ENCODE measurements at regions not wholly inside any gene's neighbourhood (a gene's known extent, or its start where the extent isn't known, plus 50 kb on each side); places are given as distances from the start of the nearest gene placed in this dataset.

DNA sequence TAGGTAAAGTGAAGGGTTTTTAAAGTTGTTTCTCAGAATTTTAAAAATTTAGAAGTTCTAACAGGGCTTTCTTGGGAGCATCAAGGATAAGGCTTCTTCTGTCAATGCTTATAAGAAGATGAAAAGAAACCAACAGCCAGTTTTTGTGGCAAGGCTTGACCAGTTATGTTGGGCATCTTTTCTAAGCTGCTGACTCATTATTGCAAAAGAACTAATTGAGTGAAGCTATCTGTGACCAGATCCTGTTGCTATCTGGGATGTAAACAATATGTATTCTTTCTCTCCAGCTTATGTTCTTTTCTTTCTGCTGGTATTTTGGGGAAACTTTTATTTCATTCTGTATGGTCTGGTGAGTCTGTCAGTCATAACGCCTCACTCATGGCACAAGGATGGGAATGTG lies 643.8 kb downstream of the HDGFL1 start (continued):
- TF ChIP-seq, protein P1, sequence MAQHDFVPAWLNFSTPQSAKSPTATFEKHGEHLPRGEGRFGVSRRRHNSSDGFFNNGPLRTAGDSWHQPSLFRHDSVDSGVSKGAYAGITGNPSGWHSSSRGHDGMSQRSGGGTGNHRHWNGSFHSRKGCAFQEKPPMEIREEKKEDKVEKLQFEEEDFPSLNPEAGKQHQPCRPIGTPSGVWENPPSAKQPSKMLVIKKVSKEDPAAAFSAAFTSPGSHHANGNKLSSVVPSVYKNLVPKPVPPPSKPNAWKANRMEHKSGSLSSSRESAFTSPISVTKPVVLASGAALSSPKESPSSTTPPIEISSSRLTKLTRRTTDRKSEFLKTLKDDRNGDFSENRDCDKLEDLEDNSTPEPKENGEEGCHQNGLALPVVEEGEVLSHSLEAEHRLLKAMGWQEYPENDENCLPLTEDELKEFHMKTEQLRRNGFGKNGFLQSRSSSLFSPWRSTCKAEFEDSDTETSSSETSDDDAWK (CRISPR knock-in tag; IDR thresholded peaks at IDR 0.05): no peak
- TF ChIP-seq CREB1 (IDR thresholded peaks at IDR 0.05) (no peak), CREB1 (CRISPR knock-in tag; IDR thresholded peaks at IDR 0.05) (no peak), HIVEP1 (CRISPR knock-in tag; IDR thresholded peaks at IDR 0.05) (no peak), ZNF292 (CRISPR knock-in tag; IDR thresholded peaks at IDR 0.05; ENCODE audit: borderline replicate concordance, low read depth) (no peak), ZFX (CRISPR knock-in tag; IDR thresholded peaks at IDR 0.05; ENCODE audit: low read depth) (no peak), SIX1 (CRISPR knock-in tag; IDR thresholded peaks at IDR 0.05; ENCODE audit: borderline replicate concordance) (no peak)
- TF ChIP-seq, protein P2, sequence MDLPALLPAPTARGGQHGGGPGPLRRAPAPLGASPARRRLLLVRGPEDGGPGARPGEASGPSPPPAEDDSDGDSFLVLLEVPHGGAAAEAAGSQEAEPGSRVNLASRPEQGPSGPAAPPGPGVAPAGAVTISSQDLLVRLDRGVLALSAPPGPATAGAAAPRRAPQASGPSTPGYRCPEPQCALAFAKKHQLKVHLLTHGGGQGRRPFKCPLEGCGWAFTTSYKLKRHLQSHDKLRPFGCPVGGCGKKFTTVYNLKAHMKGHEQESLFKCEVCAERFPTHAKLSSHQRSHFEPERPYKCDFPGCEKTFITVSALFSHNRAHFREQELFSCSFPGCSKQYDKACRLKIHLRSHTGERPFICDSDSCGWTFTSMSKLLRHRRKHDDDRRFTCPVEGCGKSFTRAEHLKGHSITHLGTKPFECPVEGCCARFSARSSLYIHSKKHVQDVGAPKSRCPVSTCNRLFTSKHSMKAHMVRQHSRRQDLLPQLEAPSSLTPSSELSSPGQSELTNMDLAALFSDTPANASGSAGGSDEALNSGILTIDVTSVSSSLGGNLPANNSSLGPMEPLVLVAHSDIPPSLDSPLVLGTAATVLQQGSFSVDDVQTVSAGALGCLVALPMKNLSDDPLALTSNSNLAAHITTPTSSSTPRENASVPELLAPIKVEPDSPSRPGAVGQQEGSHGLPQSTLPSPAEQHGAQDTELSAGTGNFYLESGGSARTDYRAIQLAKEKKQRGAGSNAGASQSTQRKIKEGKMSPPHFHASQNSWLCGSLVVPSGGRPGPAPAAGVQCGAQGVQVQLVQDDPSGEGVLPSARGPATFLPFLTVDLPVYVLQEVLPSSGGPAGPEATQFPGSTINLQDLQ (CRISPR knock-in tag; IDR thresholded peaks at IDR 0.05): no peak
- TF ChIP-seq, protein P3, sequence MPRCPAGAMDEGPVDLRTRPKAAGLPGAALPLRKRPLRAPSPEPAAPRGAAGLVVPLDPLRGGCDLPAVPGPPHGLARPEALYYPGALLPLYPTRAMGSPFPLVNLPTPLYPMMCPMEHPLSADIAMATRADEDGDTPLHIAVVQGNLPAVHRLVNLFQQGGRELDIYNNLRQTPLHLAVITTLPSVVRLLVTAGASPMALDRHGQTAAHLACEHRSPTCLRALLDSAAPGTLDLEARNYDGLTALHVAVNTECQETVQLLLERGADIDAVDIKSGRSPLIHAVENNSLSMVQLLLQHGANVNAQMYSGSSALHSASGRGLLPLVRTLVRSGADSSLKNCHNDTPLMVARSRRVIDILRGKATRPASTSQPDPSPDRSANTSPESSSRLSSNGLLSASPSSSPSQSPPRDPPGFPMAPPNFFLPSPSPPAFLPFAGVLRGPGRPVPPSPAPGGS (CRISPR knock-in tag; IDR thresholded peaks at IDR 0.05): no peak

- Histone ChIP-seq H3K4me2 (ENCODE audit: low read depth, low read length) (no peak overlapping the region), H3K79me2 (ENCODE audit: insufficient read depth, low read length) (no peaks in the 10 kb centered on the region), H3K9me3 (ENCODE audit: low read length) (peaks cover 95% of the 10 kb centered on the region), H3K27ac (ENCODE audit: extremely low read length, insufficient read depth, low read length) (no peak overlapping the region), H3K4me1 (ENCODE audit: insufficient read depth, low read length) (no peaks in the 10 kb centered on the region), H3K9ac (ENCODE audit: insufficient read depth, low read depth, low read length) (no peak overlapping the region), H3K4me3 (replicated peaks in 1 of 3; ENCODE audit: insufficient read depth in 1 of 3, low read depth in 2 of 3, low read length in 3 of 3) (no peak overlapping the region), H3K36me3 (replicated peaks in 1 of 2; ENCODE audit: control insufficient read depth in 1 of 2, insufficient read depth in 2 of 2, low read length in 2 of 2) (no peaks in the 10 kb centered on the region), H2AFZ (ENCODE audit: low read length) (no peak overlapping the region), H3K27me3 (ENCODE audit: control insufficient read depth in 1 of 2, insufficient read depth in 2 of 2, low read length in 2 of 2) (no peaks in the 10 kb centered on the region), H4K20me1 (ENCODE audit: insufficient read depth, low read length) (no peaks in the 10 kb centered on the region)
- intact Hi-C loops (cut with micrococcal nuclease; ENCODE audit: unreplicated experiment): no loop called here
- ATAC-seq: no peak
- in situ Hi-C loops (cut with HindIII; ENCODE audit: extremely low pct_ligation_motif_present, low pct_unique_long_range_greater_than_20kb): no loop called here
- BruUV-seq (replicated peaks): no TSS peak
- ChIA-PET POLR2A (no interaction called here), CTCF (ENCODE audit: low intra/inter-chr PET ratio, low total read pairs) (no interaction called here)
- no peak for DNase-seq (ENCODE audit: low spot score)
- FAIRE-seq: no peak
- TF ChIP-seq ZNF232 (CRISPR knock-in tag; IDR thresholded peaks at IDR 0.05; ENCODE audit: borderline replicate concordance): no peak
- TF ChIP-seq NFKB2 (CRISPR knock-in tag; IDR thresholded peaks at IDR 0.05; ENCODE audit: borderline replicate concordance): no peak
- no peak for TF ChIP-seq ZNF839 (CRISPR knock-in tag; IDR thresholded peaks at IDR 0.05; ENCODE audit: borderline replicate concordance)
Observed at GRCh38 chr6:23213651-23214050, 644.3 kb downstream of the HDGFL1 start.

Measured in HepG2 (cell line).